Ovary (tissue), 3 donors: ENCODE measurements at regions not wholly inside any gene's neighbourhood (a gene's known extent, or its start where the extent isn't known, plus 50 kb on each side); places are given as distances from the start of the nearest gene placed in this dataset.

Source experiments
- EP300 ChIP-seq: sonication (generic); formaldehyde crosslinking; IDR thresholded peaks from one replicate; pipeline ENCODE4 v1.6.1; 2017; ENCODE audit warnings: antibody characterized with exemption
- POLR2A ChIP-seq: fragments of 450-650 bp; IDR thresholded peaks from one replicate; pipeline ENCODE4 v1.6.1; 2017; ENCODE audit warnings: antibody characterized with exemption, mild to moderate bottlenecking, moderate library complexity
- TF ChIP-seq, protein P1 (sequence below), 3 donors: fragments of 450-650 bp in 2 of 3; fragments of 200-600 bp in 1 of 3; IDR thresholded peaks; one replicate each; pipeline versions ENCODE4 v1.5.1 to v1.8.0; 2016 to 2022; ENCODE audit warnings: antibody characterized with exemption in 3 of 3, mild to moderate bottlenecking in 1 of 3
- donor health status: DM: no; HTN: no; CAD: no.

DNA sequence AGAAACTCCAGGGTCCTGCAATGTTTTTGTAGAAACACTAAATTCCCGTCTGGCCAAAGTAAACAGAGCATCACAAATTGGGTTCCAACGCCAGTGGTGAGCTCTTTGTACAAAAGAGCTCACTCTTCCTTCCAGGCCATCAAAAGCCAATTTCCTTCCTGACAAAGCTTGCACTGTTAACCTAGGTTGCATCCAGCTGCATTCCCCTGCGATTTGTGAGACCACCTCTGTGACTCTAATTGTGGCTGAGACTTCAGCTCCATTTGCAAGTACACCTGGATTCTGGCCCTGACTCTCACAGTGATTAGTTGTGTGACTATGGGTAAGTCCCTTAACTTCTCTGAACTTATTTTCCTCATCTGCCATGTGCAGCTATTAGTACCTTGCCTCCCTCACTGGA lies 212.5 kb upstream of the CXorf66 start:
- TF ChIP-seq, protein P1, sequence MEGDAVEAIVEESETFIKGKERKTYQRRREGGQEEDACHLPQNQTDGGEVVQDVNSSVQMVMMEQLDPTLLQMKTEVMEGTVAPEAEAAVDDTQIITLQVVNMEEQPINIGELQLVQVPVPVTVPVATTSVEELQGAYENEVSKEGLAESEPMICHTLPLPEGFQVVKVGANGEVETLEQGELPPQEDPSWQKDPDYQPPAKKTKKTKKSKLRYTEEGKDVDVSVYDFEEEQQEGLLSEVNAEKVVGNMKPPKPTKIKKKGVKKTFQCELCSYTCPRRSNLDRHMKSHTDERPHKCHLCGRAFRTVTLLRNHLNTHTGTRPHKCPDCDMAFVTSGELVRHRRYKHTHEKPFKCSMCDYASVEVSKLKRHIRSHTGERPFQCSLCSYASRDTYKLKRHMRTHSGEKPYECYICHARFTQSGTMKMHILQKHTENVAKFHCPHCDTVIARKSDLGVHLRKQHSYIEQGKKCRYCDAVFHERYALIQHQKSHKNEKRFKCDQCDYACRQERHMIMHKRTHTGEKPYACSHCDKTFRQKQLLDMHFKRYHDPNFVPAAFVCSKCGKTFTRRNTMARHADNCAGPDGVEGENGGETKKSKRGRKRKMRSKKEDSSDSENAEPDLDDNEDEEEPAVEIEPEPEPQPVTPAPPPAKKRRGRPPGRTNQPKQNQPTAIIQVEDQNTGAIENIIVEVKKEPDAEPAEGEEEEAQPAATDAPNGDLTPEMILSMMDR (IDR thresholded peaks at IDR 0.05), result no peak
- TF ChIP-seq EP300 (no peak), POLR2A (no peak)
